ENCODE measurements at regions not wholly inside any gene's neighbourhood (a gene's known extent, or its start where the extent isn't known, plus 50 kb on each side); places are given as distances from the start of the nearest gene placed in this dataset.

DNA sequence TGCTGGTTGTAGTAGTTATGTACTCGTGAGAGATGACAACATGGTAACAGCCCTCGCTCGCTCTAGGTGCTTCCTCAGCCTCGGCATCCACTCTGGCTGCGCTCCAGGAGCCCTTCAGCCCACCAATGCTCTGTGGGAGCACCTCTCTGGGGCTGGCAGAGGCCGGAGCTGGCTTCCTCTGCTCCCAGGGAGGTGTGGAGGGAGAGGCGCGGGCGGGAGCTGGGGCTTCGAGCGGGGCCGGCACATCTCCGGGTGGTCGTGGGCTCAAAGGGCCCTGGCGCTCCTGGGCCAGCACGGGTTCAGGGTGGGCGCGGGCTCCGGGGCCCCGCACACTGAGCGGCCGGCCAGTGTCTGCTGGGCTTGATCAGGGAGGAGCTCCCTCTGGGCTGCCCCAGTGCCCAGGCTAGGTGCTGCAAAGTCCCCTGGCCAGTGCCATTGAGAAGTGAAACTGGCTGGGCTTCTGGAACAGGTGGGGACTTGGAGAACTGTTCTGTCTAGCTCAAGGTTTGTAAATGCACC is 1012.1 kb downstream of the CNTNAP5 start:
- Histone ChIP-seq H3K9me3 (ENCODE audit: low read depth, low read length, poor library complexity, severe bottlenecking) (peaks cover 10% of the 10 kb centered on the region), H3K36me3 (ENCODE audit: insufficient read depth, low read length, poor library complexity, severe bottlenecking) (no peaks in the 10 kb centered on the region), H3K27me3 (replicated peaks; ENCODE audit: insufficient read depth, low read depth, low read length, poor library complexity) (no peaks in the 10 kb centered on the region), H3K4me3 (ENCODE audit: low read depth, low read length, poor library complexity, severe bottlenecking) (no peak overlapping the region), H3K4me1 (ENCODE audit: insufficient read depth, low read length, poor library complexity, severe bottlenecking) (no peaks in the 10 kb centered on the region), H3K27ac (ENCODE audit: low read depth, low read length, poor library complexity, severe bottlenecking) (no peak overlapping the region)
- POLR2A ChIA-PET (ENCODE audit: low non-redundant PET): no interaction called here
- CTCF ChIA-PET: no interaction called here
- TF ChIP-seq EZH2 (IDR thresholded peaks at IDR 0.05; ENCODE audit: borderline replicate concordance, low read depth, low read length, poor library complexity, severe bottlenecking) (no peak), CTCF (conservative IDR thresholded peaks at IDR 0.05; ENCODE audit: low read depth, low read length) (no peak)
- intact Hi-C loops (cut with micrococcal nuclease; ENCODE audit: unreplicated experiment): no loop called here
- DNase-seq (ENCODE audit: low spot score): no peak
- no TSS peak for BruUV-seq (replicated peaks)

DNA sequence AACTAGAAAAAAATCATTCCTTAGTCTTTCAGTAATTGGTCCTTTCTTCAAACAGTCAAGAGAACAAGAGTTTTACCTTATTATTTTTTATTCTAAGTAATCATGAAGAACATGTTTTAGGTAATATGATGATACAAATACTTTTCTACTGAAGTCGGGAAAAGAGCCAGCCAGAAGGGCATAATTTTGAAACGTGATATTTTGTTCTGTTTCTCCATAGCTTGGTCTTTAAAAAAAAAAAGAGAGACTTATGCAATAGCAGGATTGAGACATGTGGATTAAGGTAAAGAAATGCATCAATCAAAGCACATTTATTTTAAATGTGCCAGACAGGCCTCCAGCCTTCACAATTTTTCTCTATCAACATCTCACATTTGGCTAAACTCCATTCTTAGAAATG is 1016.8 kb downstream of the CNTNAP5 start:
- no peak for TF ChIP-seq CTCF (conservative IDR thresholded peaks at IDR 0.05; ENCODE audit: low read depth, low read length)
- TF ChIP-seq EZH2 (IDR thresholded peaks at IDR 0.05; ENCODE audit: borderline replicate concordance, low read depth, low read length, poor library complexity, severe bottlenecking): no peak
- POLR2A ChIA-PET (ENCODE audit: low non-redundant PET): no interaction called here
- BruUV-seq (replicated peaks): no TSS peak
- Histone ChIP-seq H3K9me3 (ENCODE audit: low read depth, low read length, poor library complexity, severe bottlenecking) (peaks cover 4% of the 10 kb centered on the region), H3K36me3 (ENCODE audit: insufficient read depth, low read length, poor library complexity, severe bottlenecking) (no peaks in the 10 kb centered on the region), H3K4me1 (ENCODE audit: insufficient read depth, low read length, poor library complexity, severe bottlenecking) (no peaks in the 10 kb centered on the region), H3K4me3 (ENCODE audit: low read depth, low read length, poor library complexity, severe bottlenecking) (no peak overlapping the region), H3K27me3 (replicated peaks; ENCODE audit: insufficient read depth, low read depth, low read length, poor library complexity) (no peaks in the 10 kb centered on the region), H3K27ac (ENCODE audit: low read depth, low read length, poor library complexity, severe bottlenecking) (no peak overlapping the region)
- CTCF ChIA-PET: no interaction called here
- DNase-seq (ENCODE audit: low spot score): no peak
- intact Hi-C loops (cut with micrococcal nuclease; ENCODE audit: unreplicated experiment): no loop called here

- no TSS peak for BruUV-seq (replicated peaks)
- ChIA-PET POLR2A (ENCODE audit: low non-redundant PET) (no interaction called here), CTCF (no interaction called here)
- no peak for TF ChIP-seq CTCF (conservative IDR thresholded peaks at IDR 0.05; ENCODE audit: low read depth, low read length)
- TF ChIP-seq EZH2 (IDR thresholded peaks at IDR 0.05; ENCODE audit: borderline replicate concordance, low read depth, low read length, poor library complexity, severe bottlenecking): no peak
- Histone ChIP-seq H3K4me1 (ENCODE audit: insufficient read depth, low read length, poor library complexity, severe bottlenecking) (no peaks in the 10 kb centered on the region), H3K36me3 (ENCODE audit: insufficient read depth, low read length, poor library complexity, severe bottlenecking) (no peaks in the 10 kb centered on the region), H3K27ac (ENCODE audit: low read depth, low read length, poor library complexity, severe bottlenecking) (no peak overlapping the region), H3K4me3 (ENCODE audit: low read depth, low read length, poor library complexity, severe bottlenecking) (no peak overlapping the region), H3K9me3 (ENCODE audit: low read depth, low read length, poor library complexity, severe bottlenecking) (peaks cover 4% of the 10 kb centered on the region), H3K27me3 (replicated peaks; ENCODE audit: insufficient read depth, low read depth, low read length, poor library complexity) (no peaks in the 10 kb centered on the region)
- intact Hi-C loops (cut with micrococcal nuclease; ENCODE audit: unreplicated experiment): no loop called here
- no peak for DNase-seq (ENCODE audit: low spot score)
Observed at GRCh38 chr2:125042727-125043126, 1017.6 kb downstream of the CNTNAP5 start.
